GM12875 (cell line): ENCODE measurements at regions not wholly inside any gene's neighbourhood (a gene's known extent, or its start where the extent isn't known, plus 50 kb on each side); places are given as distances from the start of the nearest gene placed in this dataset.

ENCODE experiments used
- H3K4me3 ChIP-seq: one replicate; pipeline ENCODE4 v1.5.1; 2011; ENCODE audit warnings: low read depth, low read length, control low read depth
- CTCF ChIP-seq: IDR thresholded peaks from 2 replicates; pipeline ENCODE4 v1.5.1; 2011; ENCODE audit warnings: low read depth, mild to moderate bottlenecking, control low read depth, inconsistent platforms, low read length, moderate library complexity, borderline replicate concordance; ENCODE audit not compliant: insufficient read depth

- H3K4me3 ChIP-seq, result no peak overlapping the region
- no peak for TF ChIP-seq CTCF
Observed at GRCh38 chr11:79830446-79830845, 389.6 kb upstream of the TENM4 start.

- H3K4me3 ChIP-seq, result no peak overlapping the region
- TF ChIP-seq CTCF, result no peak
Observed at GRCh38 chr11:79829891-79830290, 389.1 kb upstream of the TENM4 start.

GRCh38 chr11:79822766-79823165, 381.9 kb upstream of the TENM4 start:
- no peak overlapping the region for H3K4me3 ChIP-seq
- no peak for TF ChIP-seq CTCF

GRCh38 chr11:79813551-79813950, 372.7 kb upstream of the TENM4 start:
- TF ChIP-seq CTCF, result no peak
- no peak overlapping the region for H3K4me3 ChIP-seq

- no peak overlapping the region for H3K4me3 ChIP-seq
- TF ChIP-seq CTCF, result no peak
Observed at GRCh38 chr11:79809487-79809886, 368.7 kb upstream of the TENM4 start.

- no peak overlapping the region for H3K4me3 ChIP-seq
- TF ChIP-seq CTCF, result no peak
Observed at GRCh38 chr11:79807506-79807905, 366.7 kb upstream of the TENM4 start.

GRCh38 chr11:79796704-79797103, 355.9 kb upstream of the TENM4 start:
- no peak for TF ChIP-seq CTCF
- no peak overlapping the region for H3K4me3 ChIP-seq
